Ectodermal cell (in vitro differentiated cells): ENCODE measurements at regions not wholly inside any gene's neighbourhood (a gene's known extent, or its start where the extent isn't known, plus 50 kb on each side); places are given as distances from the start of the nearest gene placed in this dataset.

Source experiments
- H3K27ac ChIP-seq: 2 replicates; pipeline ENCODE4 v1.7.0; 2013; ENCODE audit warnings: mild to moderate bottlenecking, low read depth, low read length; ENCODE audit not compliant: insufficient read depth, poor library complexity, severe bottlenecking
- H3K27me3 ChIP-seq: 2 replicates; pipeline ENCODE4 v1.7.0; 2013; ENCODE audit warnings: mild to moderate bottlenecking, low read length; ENCODE audit not compliant: insufficient read depth, control insufficient read depth, poor library complexity, severe bottlenecking
- H3K36me3 ChIP-seq: one replicate; pipeline ENCODE4 v1.7.0; 2013; ENCODE audit warnings: low read length; ENCODE audit not compliant: control insufficient read depth, insufficient read depth
- H3K4me1 ChIP-seq: one replicate; pipeline ENCODE4 v1.7.0; 2013; ENCODE audit warnings: low read length; ENCODE audit not compliant: control insufficient read depth, insufficient read depth
- H3K4me3 ChIP-seq: 2 replicates; pipeline ENCODE4 v1.7.0; 2013; ENCODE audit warnings: low read depth, low read length, control low read depth; ENCODE audit not compliant: insufficient read depth
- H3K9me3 ChIP-seq: 2 replicates; pipeline ENCODE4 v1.7.0; 2013; ENCODE audit warnings: mild to moderate bottlenecking, low read length, moderate library complexity; ENCODE audit not compliant: control insufficient read depth
- WGBS, 2 experiments: methylation state at CpG; one replicate each; pipeline ENCODE4 v1.1.7; 2013; ENCODE audit warnings: missing lambda C conversion rate in 2 of 2; 5-methylcytosine and 5-hydroxymethylcytosine counted together

- Histone ChIP-seq H3K9me3 (no peaks in the 10 kb centered on the region), H3K4me1 (no peaks in the 10 kb centered on the region), H3K4me3 (no peak overlapping the region), H3K36me3 (no peaks in the 10 kb centered on the region), H3K27me3 (no peaks in the 10 kb centered on the region), H3K27ac (no peak overlapping the region)
- 88 to 94% methylated on average over 2 of the region's 2 CpGs for WGBS, 2 experiments
Measured at GRCh38 chr18:27602092-27602491, 417.0 kb upstream of the CHST9 start.

GRCh38 chr18:27600245-27600644 is 415.1 kb upstream of the CHST9 start:
- H3K9me3 ChIP-seq = no peaks in the 10 kb centered on the region
- no peak overlapping the region for H3K27ac ChIP-seq
- H3K36me3 ChIP-seq = no peaks in the 10 kb centered on the region
- no peak overlapping the region for H3K4me3 ChIP-seq
- H3K27me3 ChIP-seq = no peaks in the 10 kb centered on the region
- H3K4me1 ChIP-seq = no peaks in the 10 kb centered on the region

- peaks cover 3% of the 10 kb centered on the region for H3K4me1 ChIP-seq
- H3K27ac ChIP-seq = no peak overlapping the region
- H3K9me3 ChIP-seq = no peaks in the 10 kb centered on the region
- H3K36me3 ChIP-seq = no peaks in the 10 kb centered on the region
- no peaks in the 10 kb centered on the region for H3K27me3 ChIP-seq
- 90 to 100% methylated on average over 1 of the region's 1 CpG for WGBS, 2 experiments
- no peak overlapping the region for H3K4me3 ChIP-seq
Measured at GRCh38 chr18:27599202-27599829, 414.2 kb upstream of the CHST9 start.

- H3K27me3 ChIP-seq = no peaks in the 10 kb centered on the region
- H3K27ac ChIP-seq = no peak overlapping the region
- H3K4me1 ChIP-seq = peaks cover 3% of the 10 kb centered on the region
- H3K9me3 ChIP-seq = no peaks in the 10 kb centered on the region
- 82 to 89% methylated on average over 2 to 5 of the region's 5 CpGs for WGBS, 2 experiments
- H3K4me3 ChIP-seq = no peak overlapping the region
- H3K36me3 ChIP-seq = no peaks in the 10 kb centered on the region
Measured at GRCh38 chr18:27595113-27595838, 410.2 kb upstream of the CHST9 start.

GRCh38 chr18:27585602-27586173 is 400.6 kb upstream of the CHST9 start:
- Histone ChIP-seq H3K9me3 (peaks cover 3% of the 10 kb centered on the region), H3K36me3 (no peaks in the 10 kb centered on the region), H3K27ac (no peak overlapping the region), H3K4me3 (no peak overlapping the region), H3K27me3 (no peaks in the 10 kb centered on the region), H3K4me1 (no peaks in the 10 kb centered on the region)
- WGBS, 2 experiments = 72 to 79% methylated on average over 10 of the region's 10 CpGs

GRCh38 chr18:27583466-27583865 is 398.4 kb upstream of the CHST9 start:
- no peak overlapping the region for H3K27ac ChIP-seq
- no peak overlapping the region for H3K4me3 ChIP-seq
- H3K36me3 ChIP-seq = no peaks in the 10 kb centered on the region
- H3K4me1 ChIP-seq = no peaks in the 10 kb centered on the region
- no peaks in the 10 kb centered on the region for H3K27me3 ChIP-seq
- peaks cover 3% of the 10 kb centered on the region for H3K9me3 ChIP-seq
- WGBS, 2 experiments = 94 to 100% methylated on average over 1 of the region's 1 CpG

- no peaks in the 10 kb centered on the region for H3K27me3 ChIP-seq
- WGBS, 2 experiments = 59 to 62% methylated on average over 3 of the region's 4 CpGs
- no peak overlapping the region for H3K27ac ChIP-seq
- peaks cover 3% of the 10 kb centered on the region for H3K9me3 ChIP-seq
- H3K4me3 ChIP-seq = no peak overlapping the region
- peaks cover 1% of the 10 kb centered on the region for H3K4me1 ChIP-seq
- no peaks in the 10 kb centered on the region for H3K36me3 ChIP-seq
Measured at GRCh38 chr18:27582760-27583412, 397.8 kb upstream of the CHST9 start.

- Histone ChIP-seq H3K27me3 (no peaks in the 10 kb centered on the region), H3K36me3 (no peaks in the 10 kb centered on the region), H3K4me1 (peaks cover 6% of the 10 kb centered on the region), H3K9me3 (peaks cover 3% of the 10 kb centered on the region), H3K4me3 (no peak overlapping the region), H3K27ac (no peak overlapping the region)
- WGBS, 2 experiments = 92 to 99% methylated on average over 3 of the region's 3 CpGs
Measured at GRCh38 chr18:27581296-27581904, 396.3 kb upstream of the CHST9 start.

GRCh38 chr18:27579364-27579763 is 394.3 kb upstream of the CHST9 start:
- H3K4me3 ChIP-seq = no peak overlapping the region
- H3K9me3 ChIP-seq = peaks cover 3% of the 10 kb centered on the region
- H3K27ac ChIP-seq = no peak overlapping the region
- WGBS, 2 experiments = 100% methylated on average over 1 of the region's 2 CpGs
- H3K36me3 ChIP-seq = no peaks in the 10 kb centered on the region
- H3K4me1 ChIP-seq = peaks cover 6% of the 10 kb centered on the region
- H3K27me3 ChIP-seq = no peaks in the 10 kb centered on the region

GRCh38 chr18:27577752-27578151 is 392.6 kb upstream of the CHST9 start:
- Histone ChIP-seq H3K27ac (no peak overlapping the region), H3K27me3 (no peaks in the 10 kb centered on the region), H3K9me3 (peaks cover 3% of the 10 kb centered on the region), H3K4me3 (no peak overlapping the region), H3K36me3 (no peaks in the 10 kb centered on the region), H3K4me1 (peaks cover 6% of the 10 kb centered on the region)
- 53 to 64% methylated on average over 5 of the region's 5 CpGs for WGBS, 2 experiments
